BJ (cell line): ENCODE measurements at regions not wholly inside any gene's neighbourhood (a gene's known extent, or its start where the extent isn't known, plus 50 kb on each side); places are given as distances from the start of the nearest gene placed in this dataset.

Source experiments
- CTCF ChIA-PET: fragments of 350-600 bp; formaldehyde crosslinking; extraction: SDS; loops from one replicate; lab custom pipeline; 2021; ENCODE audit warnings: antibody characterized with exemption, inconsistent platforms; lab: Yijun Ruan, JAX
- POLR2A ChIA-PET: fragments of 300-600 bp; sonication (Branson Sonifier 250); formaldehyde crosslinking; extraction: SDS; loops from one replicate; lab custom pipeline; 2021; ENCODE audit warnings: antibody characterized with exemption; lab: Charles Lee
- DNase-seq: peaks from one replicate; pipeline ENCODE4 v3.0.0-alpha.2; 2011; ENCODE audit warnings: low read depth
- H3K27me3 ChIP-seq: 2 replicates; pipeline ENCODE4 v1.6.0; 2011; ENCODE audit warnings: low read length; ENCODE audit not compliant: control insufficient read depth, insufficient read depth
- H3K36me3 ChIP-seq: 2 replicates; pipeline ENCODE4 v1.5.1; 2011; ENCODE audit warnings: low read length; ENCODE audit not compliant: control insufficient read depth, insufficient read depth
- H3K4me3 ChIP-seq: 2 replicates; pipeline ENCODE4 v1.5.1; 2011; ENCODE audit warnings: low read depth, mild to moderate bottlenecking, control low read depth, low read length
- CTCF ChIP-seq: IDR thresholded peaks from 2 replicates; pipeline ENCODE4 v1.5.1; 2011; ENCODE audit warnings: low read depth, mild to moderate bottlenecking, control low read depth, inconsistent platforms, low read length, moderate library complexity; ENCODE audit not compliant: insufficient read depth

- no peak for TF ChIP-seq CTCF
- Histone ChIP-seq H3K27me3 (peaks cover 22% of the 10 kb centered on the region), H3K4me3 (no peak overlapping the region), H3K36me3 (no peaks in the 10 kb centered on the region)
- DNase-seq, result no peak
- ChIA-PET CTCF (interaction anchor here (0.6 kb wide), 1 partner anchor 732 kb away, joined by 3 read pairs; no protein-coding TSS in a partner anchor), POLR2A (no interaction called here)
Observed at GRCh38 chr5:1666812-1667588, 132.6 kb downstream of the MRPL36 start.

- TF ChIP-seq CTCF, result no peak
- H3K4me3 ChIP-seq, result no peak overlapping the region
- peaks cover 22% of the 10 kb centered on the region for H3K27me3 ChIP-seq
- no peak for DNase-seq
- CTCF ChIA-PET, result interaction anchor here (0.6 kb wide), 1 partner anchor 731 kb away, joined by 3 read pairs; no protein-coding TSS in a partner anchor
- no peaks in the 10 kb centered on the region for H3K36me3 ChIP-seq
- POLR2A ChIA-PET, result no interaction called here
Observed at GRCh38 chr5:1666221-1666620, 133.4 kb downstream of the MRPL36 start.

- POLR2A ChIA-PET, result no interaction called here
- CTCF ChIA-PET, result no interaction called here
- peaks cover 22% of the 10 kb centered on the region for H3K27me3 ChIP-seq
Observed at GRCh38 chr5:1665803-1666202, 133.8 kb downstream of the MRPL36 start.

GRCh38 chr5:1665231-1665630, 134.4 kb downstream of the MRPL36 start:
- no peak for TF ChIP-seq CTCF
- no peak overlapping the region for H3K4me3 ChIP-seq
- CTCF ChIA-PET, result interaction anchor here (1.3 to 1.5 kb wide), 2 partner anchors 12 to 20 kb away, joined by 3 to 5 read pairs; no protein-coding TSS in a partner anchor
- POLR2A ChIA-PET, result no interaction called here
- H3K27me3 ChIP-seq, result peaks cover 22% of the 10 kb centered on the region
- DNase-seq, result no peak
- H3K36me3 ChIP-seq, result no peaks in the 10 kb centered on the region

More at GRCh38 chr5:1665803-1666202, 133.8 kb downstream of the MRPL36 start:
- no peak for TF ChIP-seq CTCF
- Histone ChIP-seq H3K4me3 (no peak overlapping the region), H3K36me3 (no peaks in the 10 kb centered on the region)
- DNase-seq, result no peak

- peaks cover 18% of the 10 kb centered on the region for H3K27me3 ChIP-seq
- CTCF ChIA-PET, result no interaction called here
Observed at GRCh38 chr5:1663186-1663585, 136.5 kb downstream of the MRPL36 start.

More at GRCh38 chr5:1663186-1663585, 136.5 kb downstream of the MRPL36 start:
- TF ChIP-seq CTCF, result no peak
- H3K36me3 ChIP-seq, result no peaks in the 10 kb centered on the region
- POLR2A ChIA-PET, result no interaction called here
- H3K4me3 ChIP-seq, result no peak overlapping the region
- DNase-seq, result no peak
